ENCODE measurements at regions not wholly inside any gene's neighbourhood (a gene's known extent, or its start where the extent isn't known, plus 50 kb on each side); places are given as distances from the start of the nearest gene placed in this dataset.

GRCh38 chr15:45790325-45790943 lies 155.6 kb downstream of the SQOR start:
- peak; percentile 48 for TF ChIP-seq CTCF (IDR thresholded peaks at IDR 0.05; ENCODE audit: insufficient read depth, low read depth, low read length, missing control alignments)
- H3K4me3 ChIP-seq (ENCODE audit: low read depth, low read length), result no peak overlapping the region
- peak; percentile 19 for DNase-seq (ENCODE audit: low read depth)

GRCh38 chr15:45794304-45794703 lies 159.5 kb downstream of the SQOR start:
- no peak overlapping the region for H3K4me3 ChIP-seq (ENCODE audit: low read depth, low read length)
- TF ChIP-seq CTCF (IDR thresholded peaks at IDR 0.05; ENCODE audit: insufficient read depth, low read depth, low read length, missing control alignments), result no peak
- no peak for DNase-seq (ENCODE audit: low read depth)

- DNase-seq (ENCODE audit: low read depth), result no peak
- no peak for TF ChIP-seq CTCF (IDR thresholded peaks at IDR 0.05; ENCODE audit: insufficient read depth, low read depth, low read length, missing control alignments)
- no peak overlapping the region for H3K4me3 ChIP-seq (ENCODE audit: low read depth, low read length)
These were observed 160.0 kb downstream of the SQOR start for GRCh38 chr15:45794712-45795439.

GRCh38 chr15:45795440-45796069 lies 160.7 kb downstream of the SQOR start:
- peak; percentile 48 for DNase-seq (ENCODE audit: low read depth)
- peak; percentile 55 for TF ChIP-seq CTCF (IDR thresholded peaks at IDR 0.05; ENCODE audit: insufficient read depth, low read depth, low read length, missing control alignments)

GRCh38 chr15:45796433-45796832 lies 161.6 kb downstream of the SQOR start:
- DNase-seq (ENCODE audit: low read depth), result no peak
- H3K4me3 ChIP-seq (ENCODE audit: low read depth, low read length), result no peak overlapping the region
- no peak for TF ChIP-seq CTCF (IDR thresholded peaks at IDR 0.05; ENCODE audit: insufficient read depth, low read depth, low read length, missing control alignments)

More at GRCh38 chr15:45795440-45796069, 160.7 kb downstream of the SQOR start:
- no peak overlapping the region for H3K4me3 ChIP-seq (ENCODE audit: low read depth, low read length)

GRCh38 chr15:45799508-45799907 lies 164.7 kb downstream of the SQOR start:
- DNase-seq (ENCODE audit: low read depth), result peak; percentile 28
- H3K4me3 ChIP-seq (ENCODE audit: low read depth, low read length), result no peak overlapping the region
- no peak for TF ChIP-seq CTCF (IDR thresholded peaks at IDR 0.05; ENCODE audit: insufficient read depth, low read depth, low read length, missing control alignments)
